ENCODE measurements at regions not wholly inside any gene's neighbourhood (a gene's known extent, or its start where the extent isn't known, plus 50 kb on each side); places are given as distances from the start of the nearest gene placed in this dataset.

- Histone ChIP-seq H3K27me3 (no peaks in the 10 kb centered on the region), H3K36me3 (no peaks in the 10 kb centered on the region), H3K4me1 (peaks cover 24% of the 10 kb centered on the region), H3K9me3 (no peaks in the 10 kb centered on the region), H3K4me3 (peak overlapping the region in 1 of 2 donors; percentile 18), H3K27ac (no peak overlapping the region)
- intact Hi-C loops (cut with DNase I): no loop called here
- DNase-seq (ENCODE audit: extremely low spot score in 2 of 2): no peak
- TF ChIP-seq CTCF (IDR thresholded peaks at IDR 0.05) (no peak), POLR2A (IDR thresholded peaks at IDR 0.05) (no peak), POLR2AphosphoS5 (IDR thresholded peaks at IDR 0.05; ENCODE audit: insufficient read depth in 1 of 2, low read depth in 1 of 2) (no peak)
Observed at GRCh38 chr7:17466216-17466615, 167.8 kb downstream of the AHR start.

- Histone ChIP-seq H3K36me3 (no peaks in the 10 kb centered on the region), H3K27me3 (no peaks in the 10 kb centered on the region), H3K4me1 (peaks cover 17% of the 10 kb centered on the region), H3K4me3 (no peak overlapping the region), H3K9me3 (no peaks in the 10 kb centered on the region), H3K27ac (no peak overlapping the region)
- TF ChIP-seq POLR2AphosphoS5 (IDR thresholded peaks at IDR 0.05; ENCODE audit: insufficient read depth in 1 of 2, low read depth in 1 of 2): no peak
- no peak for TF ChIP-seq CTCF (IDR thresholded peaks at IDR 0.05)
- TF ChIP-seq POLR2A (IDR thresholded peaks at IDR 0.05): no peak
- DNase-seq (ENCODE audit: extremely low spot score in 2 of 2): no peak
- intact Hi-C loops (cut with DNase I): no loop called here
Observed at GRCh38 chr7:17467386-17467945, 169.0 kb downstream of the AHR start.

GRCh38 chr7:17471325-17471724, 172.9 kb downstream of the AHR start:
- Histone ChIP-seq H3K4me3 (no peak overlapping the region), H3K27me3 (no peaks in the 10 kb centered on the region), H3K9me3 (no peaks in the 10 kb centered on the region), H3K27ac (no peak overlapping the region), H3K4me1 (peaks cover 4% of the 10 kb centered on the region), H3K36me3 (no peaks in the 10 kb centered on the region)
- no peak for TF ChIP-seq CTCF (IDR thresholded peaks at IDR 0.05)
- TF ChIP-seq POLR2AphosphoS5 (IDR thresholded peaks at IDR 0.05; ENCODE audit: insufficient read depth in 1 of 2, low read depth in 1 of 2): no peak
- TF ChIP-seq POLR2A (IDR thresholded peaks at IDR 0.05): no peak
- intact Hi-C loops (cut with DNase I): no loop called here
- no peak for DNase-seq (ENCODE audit: extremely low spot score in 2 of 2)

- no peak overlapping the region for H3K4me3 ChIP-seq
- H3K27me3 ChIP-seq: no peaks in the 10 kb centered on the region
- no peaks in the 10 kb centered on the region for H3K9me3 ChIP-seq
- intact Hi-C loops (cut with DNase I): no loop called here
- TF ChIP-seq CTCF (IDR thresholded peaks at IDR 0.05) (no peak), POLR2A (IDR thresholded peaks at IDR 0.05) (no peak), POLR2AphosphoS5 (IDR thresholded peaks at IDR 0.05; ENCODE audit: insufficient read depth in 1 of 2, low read depth in 1 of 2) (no peak)
- no peaks in the 10 kb centered on the region for H3K36me3 ChIP-seq
- H3K4me1 ChIP-seq: no peaks in the 10 kb centered on the region
- no peak overlapping the region for H3K27ac ChIP-seq
- DNase-seq (ENCODE audit: extremely low spot score in 2 of 2): no peak
Observed at GRCh38 chr7:17472518-17472917, 174.1 kb downstream of the AHR start.

GRCh38 chr7:17472939-17473338, 174.5 kb downstream of the AHR start:
- Histone ChIP-seq H3K27me3 (no peaks in the 10 kb centered on the region), H3K27ac (no peak overlapping the region), H3K9me3 (no peaks in the 10 kb centered on the region), H3K4me1 (no peaks in the 10 kb centered on the region), H3K4me3 (no peak overlapping the region), H3K36me3 (no peaks in the 10 kb centered on the region)
- no peak for DNase-seq (ENCODE audit: extremely low spot score in 2 of 2)
- intact Hi-C loops (cut with DNase I): no loop called here
- TF ChIP-seq POLR2AphosphoS5 (IDR thresholded peaks at IDR 0.05; ENCODE audit: insufficient read depth in 1 of 2, low read depth in 1 of 2): no peak
- TF ChIP-seq CTCF (IDR thresholded peaks at IDR 0.05): no peak
- no peak for TF ChIP-seq POLR2A (IDR thresholded peaks at IDR 0.05)

All from vagina (tissue), 2 donors.